Memory B cell (primary cell): ENCODE measurements at regions not wholly inside any gene's neighbourhood (a gene's known extent, or its start where the extent isn't known, plus 50 kb on each side); places are given as distances from the start of the nearest gene placed in this dataset.

ENCODE experiments used
- ATAC-seq: fragments of 150-1000 bp; cut with Tn5 transposase; 2 replicates; pipeline ENCODE4 v1.10.0; 2021; ENCODE audit warnings: low read depth, mild to moderate bottlenecking, moderate library complexity
- DNase-seq, 2 donors: peaks; one replicate each; pipeline ENCODE4 v3.0.0; 2022; ENCODE audit warnings: low spot score in 2 of 2
- H3K27ac Mint-ChIP-seq: one replicate; pipeline ENCODE4 v1.8.0; 2022; ENCODE audit warnings: mild to moderate bottlenecking, moderate library complexity, mixed read lengths
- H3K27me3 Mint-ChIP-seq: one replicate; pipeline ENCODE4 v1.8.0; 2022; ENCODE audit warnings: mixed read lengths
- H3K36me3 Mint-ChIP-seq: one replicate; pipeline ENCODE4 v1.8.0; 2022; ENCODE audit warnings: mild to moderate bottlenecking, mixed read lengths
- H3K4me1 Mint-ChIP-seq: one replicate; pipeline ENCODE4 v1.8.0; 2022; ENCODE audit warnings: mixed read lengths
- H3K4me3 Mint-ChIP-seq: one replicate; pipeline ENCODE4 v1.8.0; 2022; ENCODE audit warnings: mild to moderate bottlenecking, moderate library complexity, mixed read lengths
- H3K9me3 Mint-ChIP-seq: one replicate; pipeline ENCODE4 v1.8.0; 2022; ENCODE audit warnings: mixed read lengths

DNA sequence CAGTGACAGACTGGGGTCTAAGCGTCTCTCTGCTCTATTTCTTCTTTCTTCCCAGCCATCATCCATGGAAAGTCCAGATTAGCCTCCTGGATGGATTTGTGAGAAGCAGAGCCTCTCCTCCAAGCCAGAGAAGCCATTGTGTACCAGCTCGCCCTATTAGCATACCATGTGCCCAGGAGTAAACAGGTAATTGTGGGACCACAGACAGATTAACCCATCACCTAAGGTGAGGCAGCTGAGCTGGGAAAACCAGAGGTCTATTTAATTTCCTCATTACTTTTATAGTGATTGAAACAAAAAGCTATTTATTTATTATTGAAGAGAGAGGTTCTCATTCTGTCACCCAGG, 54.7 kb upstream of the NT5C1B start:
- H3K27me3 Mint-ChIP-seq, result no peaks in the 10 kb centered on the region
- no peaks in the 10 kb centered on the region for H3K4me1 Mint-ChIP-seq
- peaks cover 4% of the 10 kb centered on the region for H3K9me3 Mint-ChIP-seq
- no peak for DNase-seq
- H3K27ac Mint-ChIP-seq, result no peak overlapping the region
- ATAC-seq, result no peak
- H3K4me3 Mint-ChIP-seq, result no peak overlapping the region
- peaks cover 18% of the 10 kb centered on the region for H3K36me3 Mint-ChIP-seq

DNA sequence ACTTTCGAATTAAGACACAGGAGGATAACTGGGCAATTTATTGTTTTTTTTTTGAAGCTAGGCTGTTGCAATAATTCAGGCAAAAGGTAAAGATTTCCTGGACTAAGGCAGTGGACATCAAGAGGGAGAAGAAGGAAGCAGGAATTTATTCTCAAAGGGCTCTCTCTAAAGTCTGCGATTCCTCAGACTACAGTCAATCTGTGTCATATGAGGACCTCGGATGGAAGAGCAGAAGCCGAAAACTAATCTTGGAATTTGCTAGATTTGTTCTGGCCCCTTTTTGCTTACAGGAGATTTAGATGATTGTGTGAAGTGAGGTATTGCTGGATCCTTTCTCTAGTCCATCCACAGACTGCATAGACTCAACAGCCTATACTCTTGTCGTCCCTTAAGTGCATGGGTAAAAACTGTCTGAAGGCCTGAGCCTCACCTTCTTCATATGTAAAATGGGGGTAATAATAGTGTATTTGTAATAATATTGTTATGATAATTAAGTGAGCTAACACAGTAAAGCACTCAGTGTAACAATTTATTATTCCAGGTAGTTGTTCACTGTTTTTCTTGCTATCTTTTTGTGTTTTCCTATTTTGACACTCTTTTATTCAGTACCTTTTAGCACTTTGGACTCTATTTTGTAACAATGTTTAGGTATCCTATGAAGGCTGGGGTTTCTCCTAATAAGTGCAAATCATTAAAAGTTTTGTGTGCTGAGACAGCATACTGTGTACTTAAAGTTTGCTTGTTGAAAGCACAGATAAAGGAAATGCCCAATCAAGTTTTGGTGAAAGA, 54.2 kb upstream of the NT5C1B start:
- Mint-ChIP-seq H3K27ac (no peak overlapping the region), H3K9me3 (peaks cover 4% of the 10 kb centered on the region), H3K4me1 (no peaks in the 10 kb centered on the region), H3K36me3 (peaks cover 22% of the 10 kb centered on the region), H3K27me3 (no peaks in the 10 kb centered on the region), H3K4me3 (no peak overlapping the region)
- ATAC-seq (no peak), DNase-seq (no peak)

DNA sequence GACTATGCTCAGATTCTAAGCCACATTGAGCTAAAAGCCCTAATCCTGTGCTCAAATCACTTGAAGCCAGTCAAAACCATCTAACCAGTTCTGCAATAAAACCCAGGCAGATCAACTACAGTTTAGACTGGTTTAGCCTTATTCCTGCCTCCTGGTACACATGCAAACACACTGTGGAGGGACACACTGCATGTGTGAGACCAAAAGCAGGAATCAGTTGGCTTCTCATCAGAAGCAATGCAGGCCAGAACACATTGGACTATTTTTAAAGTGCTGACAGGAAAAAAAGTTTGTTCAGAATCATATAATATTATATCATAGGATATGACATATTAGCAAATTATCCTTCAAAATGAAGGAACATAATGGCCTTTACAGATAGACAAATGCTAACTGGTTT, 52.5 kb upstream of the NT5C1B start:
- H3K27ac Mint-ChIP-seq, result no peak overlapping the region
- no peak overlapping the region for H3K4me3 Mint-ChIP-seq
- H3K36me3 Mint-ChIP-seq, result peaks cover 33% of the 10 kb centered on the region
- ATAC-seq (no peak), DNase-seq (no peak)
- H3K27me3 Mint-ChIP-seq, result no peaks in the 10 kb centered on the region
- H3K9me3 Mint-ChIP-seq, result peaks cover 13% of the 10 kb centered on the region
- H3K4me1 Mint-ChIP-seq, result no peaks in the 10 kb centered on the region

DNA sequence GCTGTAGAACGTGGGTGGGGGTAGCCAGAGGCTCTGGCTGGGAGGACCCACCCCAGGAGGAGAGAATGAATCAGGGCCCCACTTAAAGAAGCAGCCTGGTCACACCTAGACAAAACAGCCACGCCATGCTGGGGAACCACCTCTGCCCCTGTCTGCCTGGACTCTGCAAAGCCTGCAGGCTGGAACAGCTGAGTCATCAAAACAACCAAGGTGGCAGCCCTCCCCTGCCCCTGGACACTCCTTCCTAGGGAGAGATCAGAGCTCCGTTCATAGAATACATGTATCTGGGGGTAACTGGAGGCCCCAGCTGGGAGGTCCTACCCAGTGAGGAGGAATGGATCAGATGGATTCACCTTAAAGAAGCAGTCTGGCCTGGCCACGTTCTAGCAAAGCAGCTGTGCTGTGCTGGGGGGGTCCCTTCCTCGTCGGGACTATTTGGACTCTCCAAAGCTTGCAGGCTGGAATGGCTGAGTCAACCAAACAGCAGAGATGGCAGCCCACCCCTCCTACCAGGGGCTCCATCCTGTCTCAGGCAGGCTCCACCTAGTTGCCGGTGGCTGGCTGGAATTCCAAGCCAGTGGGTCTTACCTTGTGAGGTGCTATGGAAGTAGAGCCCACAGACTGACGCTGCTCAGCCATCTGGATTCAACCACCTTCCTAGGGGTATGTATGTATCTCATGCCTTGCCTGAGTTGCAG, 50.5 kb upstream of the NT5C1B start:
- Mint-ChIP-seq H3K4me3 (no peak overlapping the region), H3K4me1 (no peaks in the 10 kb centered on the region), H3K36me3 (peaks cover 34% of the 10 kb centered on the region), H3K27ac (no peak overlapping the region), H3K27me3 (no peaks in the 10 kb centered on the region), H3K9me3 (peaks cover 16% of the 10 kb centered on the region)
- ATAC-seq (no peak), DNase-seq (no peak)
